ENCODE measurements at regions not wholly inside any gene's neighbourhood (a gene's known extent, or its start where the extent isn't known, plus 50 kb on each side); places are given as distances from the start of the nearest gene placed in this dataset.
"Not testable (repeated sequence)": the region's sequence is repeated elsewhere in the genome, so short reads cannot be mapped to it uniquely, and the experiment has no call there.

DNA sequence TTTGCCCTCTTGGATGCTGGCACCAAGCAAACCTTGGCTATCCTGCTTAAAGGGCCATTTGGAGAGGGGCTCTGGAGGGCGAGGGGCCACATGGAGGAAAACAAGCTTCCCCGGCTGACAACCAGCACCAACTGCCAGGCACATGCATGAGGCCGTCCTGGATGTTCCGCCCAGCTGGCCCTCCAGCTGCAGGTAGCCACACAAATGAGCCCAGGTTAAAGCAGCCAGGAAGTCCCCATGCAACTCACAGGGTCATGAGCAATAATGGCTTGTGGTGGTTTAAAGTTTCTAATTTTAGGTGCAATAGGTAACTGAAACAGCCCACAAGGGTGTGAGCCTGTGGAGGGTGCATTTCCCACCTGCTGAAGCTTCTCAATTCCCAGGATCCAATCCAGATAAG is 88.6 kb upstream of the FAM90A1 start:
- TF ChIP-seq TAF1, POLR2A (IDR thresholded peaks at IDR 0.05; ENCODE audit: low read depth, low read length): not testable (repeated sequence)
